ENCODE measurements at regions not wholly inside any gene's neighbourhood (a gene's known extent, or its start where the extent isn't known, plus 50 kb on each side); places are given as distances from the start of the nearest gene placed in this dataset.
"Not testable (repeated sequence)": the region's sequence is repeated elsewhere in the genome, so short reads cannot be mapped to it uniquely, and the experiment has no call there.

GRCh38 chr6:170080169-170080827 is 210.6 kb downstream of the DLL1 start:
- no peak for DNase-seq

- no peak for DNase-seq
These were observed 214.3 kb downstream of the DLL1 start for GRCh38 chr6:170076466-170077165.

DNA sequence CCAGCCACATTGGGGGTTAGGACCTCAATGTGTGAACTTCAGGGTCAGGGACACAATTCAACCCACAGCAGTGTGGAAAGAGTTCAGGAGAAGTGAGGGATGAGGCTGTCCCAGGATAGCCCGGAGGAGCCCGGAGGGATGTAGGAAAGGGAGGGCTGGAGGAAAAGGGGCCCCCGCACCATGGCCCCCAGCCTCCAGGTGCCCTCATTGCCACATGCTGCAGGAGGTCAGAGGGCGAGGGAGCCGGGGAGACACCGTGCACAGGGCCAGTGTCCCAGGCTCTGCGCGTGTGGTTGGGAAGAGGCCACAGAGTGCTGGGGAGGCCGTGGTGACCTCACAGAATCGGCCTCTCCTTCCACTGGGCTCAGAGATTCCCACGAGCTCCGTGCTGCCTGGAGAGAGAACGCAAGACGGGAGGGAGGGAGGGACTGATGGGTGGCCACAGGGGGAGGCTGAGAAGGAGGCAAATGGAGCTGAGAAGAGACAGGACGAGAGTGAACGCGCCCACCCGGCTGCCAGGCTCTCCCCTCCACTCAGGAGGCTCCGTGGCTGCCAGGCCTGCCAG is 215.1 kb downstream of the DLL1 start:
- no peak for DNase-seq

GRCh38 chr6:170074907-170075306 is 216.0 kb downstream of the DLL1 start:
- DNase-seq = no peak

DNA sequence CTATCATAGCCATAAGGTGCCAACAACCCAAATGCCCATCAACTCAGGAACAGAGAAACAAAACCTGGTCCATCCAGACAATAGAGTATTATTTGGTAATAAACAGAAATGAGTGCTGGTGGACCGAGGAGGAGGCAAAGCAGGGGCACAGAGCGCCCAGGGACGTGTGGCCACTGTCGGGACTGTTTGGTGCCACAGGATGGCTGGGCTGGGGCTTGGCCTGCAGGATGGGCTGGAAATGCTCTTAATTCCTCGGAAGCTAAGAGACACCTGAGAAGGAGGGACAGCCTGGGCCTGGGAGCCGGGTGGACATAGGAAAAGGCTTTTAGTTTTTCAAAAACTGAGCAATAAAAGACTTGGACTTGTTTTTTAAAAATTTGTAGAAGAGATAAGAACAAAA is 216.4 kb downstream of the DLL1 start:
- no peak for DNase-seq

DNA sequence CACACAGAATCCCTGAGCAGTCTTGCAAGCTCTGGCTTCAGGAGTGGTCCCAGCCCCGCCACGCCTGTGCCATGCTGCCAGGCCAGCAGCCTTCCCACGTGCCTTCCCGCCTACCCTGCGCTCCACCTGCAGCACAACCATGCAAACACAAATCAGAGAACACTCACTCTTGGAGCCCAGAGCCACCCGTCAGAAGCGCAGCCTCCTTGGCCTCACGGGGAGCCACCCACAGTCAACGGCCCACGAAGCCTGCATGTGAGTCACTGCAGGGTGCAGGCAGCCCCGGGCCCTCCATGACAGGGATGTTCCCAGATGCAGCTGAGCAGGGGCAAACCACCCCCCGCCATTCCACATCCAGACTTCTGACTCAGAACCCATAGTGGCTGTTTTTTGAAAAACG is 217.0 kb downstream of the DLL1 start:
- no peak for DNase-seq

DNA sequence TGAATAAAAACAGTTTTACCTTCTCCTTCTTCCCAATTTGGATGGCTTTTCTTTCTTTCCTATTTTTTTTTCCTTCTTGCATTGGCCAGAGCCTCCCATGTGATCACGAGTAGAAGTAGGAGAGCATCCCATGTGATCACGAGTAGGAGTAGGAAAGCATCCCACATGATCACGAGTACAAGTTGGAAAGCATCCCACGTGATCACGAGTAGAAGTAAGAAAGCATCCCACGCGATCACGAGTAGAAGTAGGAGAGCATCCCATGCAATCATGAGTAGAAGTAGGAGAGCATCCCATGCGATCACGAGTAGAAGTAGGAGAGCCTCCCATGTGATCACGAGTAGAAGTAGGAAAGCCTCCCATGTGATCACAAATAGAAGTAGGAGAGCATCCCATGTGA is 218.6 kb downstream of the DLL1 start:
- DNase-seq = no peak

DNA sequence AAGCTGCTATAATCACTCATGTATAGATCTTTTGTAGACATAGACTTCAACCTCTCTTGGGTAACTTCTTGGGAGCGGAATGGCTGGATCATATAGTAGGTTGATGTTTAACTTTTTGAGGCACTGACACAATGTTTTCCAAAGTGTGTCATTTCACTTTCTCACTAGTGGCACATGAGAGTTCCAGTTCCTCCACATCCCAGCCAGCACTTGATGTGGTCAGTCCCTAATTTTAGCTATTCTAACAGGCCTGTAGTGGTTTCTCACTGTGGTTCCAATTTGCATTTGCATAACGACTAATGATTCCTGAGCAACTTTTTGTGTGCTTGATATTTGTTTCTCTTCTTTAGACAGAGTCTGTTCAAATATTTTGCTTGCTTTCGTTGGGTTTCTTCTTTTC is 221.3 kb downstream of the DLL1 start:
- no peak for DNase-seq

GRCh38 chr6:170068496-170068895 is 222.4 kb downstream of the DLL1 start:
- no peak for DNase-seq

DNA sequence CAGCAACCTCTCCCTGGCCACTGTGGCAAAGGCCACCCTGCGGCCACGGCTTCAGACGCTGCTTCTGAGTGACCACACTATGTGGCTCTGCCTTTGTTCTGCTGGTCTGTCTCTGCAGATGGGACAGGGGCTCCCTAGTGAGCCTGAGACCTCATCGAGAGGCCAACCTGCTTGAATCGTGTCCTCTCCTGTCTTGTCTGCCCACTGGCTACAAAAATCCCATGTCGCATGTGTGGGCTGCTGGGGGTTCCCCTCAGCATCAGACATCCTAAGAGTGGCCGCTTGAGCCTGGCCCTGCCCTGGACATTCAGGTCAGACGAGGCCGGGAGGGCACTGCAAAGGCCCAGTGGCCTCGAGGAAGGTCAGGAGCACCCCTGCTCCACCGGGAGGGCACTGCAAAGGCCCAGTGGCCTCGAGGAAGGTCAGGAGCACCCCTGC is 222.9 kb downstream of the DLL1 start:
- DNase-seq = no peak

DNA sequence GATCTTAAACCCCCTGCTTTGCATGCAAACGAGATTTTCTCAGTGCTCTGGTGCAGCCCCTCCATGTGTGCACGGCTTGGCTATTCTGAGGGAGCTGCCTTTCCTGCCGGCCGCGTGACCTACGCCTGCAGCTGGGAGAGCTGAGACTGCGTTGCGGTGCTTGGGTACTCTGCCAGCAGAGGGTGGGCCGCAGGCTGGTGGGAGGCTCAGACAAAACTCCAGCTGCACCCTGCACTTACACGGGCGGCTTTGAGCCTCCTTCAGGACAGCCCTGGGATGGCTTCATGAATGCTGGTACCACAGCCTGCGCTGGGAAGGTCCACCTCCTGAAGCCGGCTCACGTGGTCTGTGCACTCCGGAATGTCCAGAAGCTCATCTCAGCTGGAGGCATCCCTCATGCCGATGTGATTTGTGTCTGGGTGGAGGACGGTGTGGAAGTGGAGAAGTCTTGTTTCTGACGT is 223.7 kb downstream of the DLL1 start:
- no peak for DNase-seq

DNA sequence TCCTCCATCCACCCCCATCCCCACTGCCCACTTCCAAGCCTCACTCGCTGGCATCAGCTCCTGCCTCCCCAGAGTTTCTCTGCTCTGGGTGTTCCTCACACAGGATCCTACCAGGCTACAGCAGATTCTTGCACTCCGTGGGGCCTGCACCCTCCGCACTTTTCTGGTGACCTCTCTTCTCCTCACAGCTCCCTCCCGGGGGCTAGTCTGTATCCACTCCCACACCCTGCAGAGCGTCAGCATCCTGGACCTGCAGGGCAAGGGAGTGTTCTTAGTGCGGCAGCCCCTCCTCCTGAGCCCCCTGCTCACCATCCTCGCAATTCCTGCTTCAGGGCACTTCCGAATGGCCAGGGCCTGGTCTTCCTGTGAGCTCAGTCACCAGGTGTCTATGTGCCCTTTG is 224.2 kb downstream of the DLL1 start:
- no peak for DNase-seq

- no peak for DNase-seq
These were observed 226.9 kb downstream of the DLL1 start for GRCh38 chr6:170063851-170064602.

GRCh38 chr6:170063431-170063830 is 227.4 kb downstream of the DLL1 start:
- no peak for DNase-seq

DNA sequence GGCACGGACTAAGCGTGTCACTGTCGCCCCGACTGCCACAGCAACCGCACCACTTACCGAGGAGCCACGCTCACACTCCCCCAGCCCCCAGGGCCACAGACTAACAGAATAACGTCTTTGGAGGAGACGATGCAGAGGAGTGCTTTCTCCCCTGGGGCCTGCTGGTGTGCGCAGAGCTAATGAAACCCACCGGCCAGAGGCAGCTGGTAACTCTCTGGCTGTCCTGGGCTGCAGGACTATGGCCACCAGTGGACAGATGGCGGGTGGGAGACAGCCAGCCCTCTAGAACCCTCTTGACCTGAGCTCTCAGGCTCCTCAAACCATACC is 228.0 kb downstream of the DLL1 start:
- DNase-seq = no peak

DNA sequence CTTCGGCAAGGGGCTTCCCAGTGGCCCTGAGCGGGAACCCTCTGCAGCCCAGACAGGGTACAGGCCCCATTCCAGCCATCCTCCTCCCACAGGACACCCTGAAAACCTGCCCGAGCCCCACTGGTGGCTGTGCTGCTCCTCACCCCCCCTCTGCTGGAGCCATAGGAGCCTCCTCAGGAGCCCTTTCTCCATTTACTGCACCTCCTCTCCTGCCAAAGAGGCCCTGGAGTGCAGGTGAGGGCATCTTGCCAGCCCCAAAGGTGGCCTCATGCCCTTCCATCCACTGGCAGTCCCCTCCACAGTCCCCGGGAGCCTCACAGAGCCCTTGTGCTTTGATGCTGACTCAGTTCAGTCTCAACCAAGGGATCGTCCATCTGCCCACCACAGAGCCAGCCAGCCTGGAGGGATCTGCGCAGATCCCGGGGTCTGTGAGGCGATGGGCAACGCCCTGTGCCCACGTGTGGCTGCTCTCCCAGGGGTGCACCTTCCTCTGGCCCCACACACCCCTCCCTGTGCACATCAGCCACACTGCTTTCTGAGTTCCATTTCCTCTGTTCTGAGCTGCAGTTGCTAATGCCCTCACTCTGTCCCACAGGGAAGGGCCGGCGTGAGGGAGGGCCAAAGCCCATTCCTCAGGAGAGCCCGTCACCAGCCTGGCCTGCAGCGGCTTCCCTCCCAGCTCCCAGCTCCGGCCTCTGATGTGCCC is 228.5 kb downstream of the DLL1 start:
- DNase-seq = no peak

GRCh38 chr6:170058878-170059485 is 231.9 kb downstream of the DLL1 start:
- no peak for DNase-seq

DNA sequence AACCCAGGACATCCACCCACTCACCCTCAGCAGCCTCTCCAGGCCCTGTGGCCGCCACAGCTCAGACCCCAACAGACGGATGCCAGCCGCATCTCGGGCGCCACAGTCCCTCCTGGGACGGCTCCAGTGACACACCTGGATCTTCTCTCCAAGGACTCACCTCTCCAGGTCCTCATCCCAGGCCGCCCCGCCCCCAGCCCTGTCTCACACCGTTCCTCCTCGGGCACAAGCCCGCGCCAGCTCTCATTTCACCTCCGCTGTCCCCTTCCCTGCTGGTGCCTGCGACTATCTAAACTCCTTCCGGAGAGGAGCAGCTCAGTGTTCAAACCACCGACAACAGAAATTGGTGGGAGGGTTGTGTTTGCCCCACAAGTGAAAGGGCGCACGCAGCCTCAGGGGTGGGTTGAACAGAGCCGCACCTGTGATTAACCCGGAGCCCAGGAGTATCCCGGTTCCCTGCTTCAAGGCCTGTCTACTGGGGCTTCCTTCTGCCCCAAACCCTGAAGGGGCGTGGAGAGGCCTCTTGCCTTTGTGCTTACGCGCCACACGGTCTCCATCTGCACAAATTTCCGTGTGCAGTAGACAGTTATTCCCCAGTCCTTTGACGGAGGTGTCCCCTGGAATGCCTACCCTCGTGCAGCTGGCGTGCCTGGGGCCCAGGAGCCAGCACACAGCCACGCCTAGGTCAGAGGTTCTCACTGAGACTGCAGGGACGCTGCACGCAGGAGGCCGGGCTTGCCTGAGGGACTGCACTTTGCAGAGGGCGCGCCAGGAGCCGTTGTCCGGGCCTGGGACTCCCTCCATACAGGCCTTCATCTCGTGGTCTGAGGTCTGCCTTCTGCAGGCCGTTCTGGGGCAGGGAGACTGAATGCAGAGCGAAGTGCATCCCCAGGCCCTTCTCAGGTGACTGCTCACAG is 232.7 kb downstream of the DLL1 start:
- no peak for DNase-seq

DNA sequence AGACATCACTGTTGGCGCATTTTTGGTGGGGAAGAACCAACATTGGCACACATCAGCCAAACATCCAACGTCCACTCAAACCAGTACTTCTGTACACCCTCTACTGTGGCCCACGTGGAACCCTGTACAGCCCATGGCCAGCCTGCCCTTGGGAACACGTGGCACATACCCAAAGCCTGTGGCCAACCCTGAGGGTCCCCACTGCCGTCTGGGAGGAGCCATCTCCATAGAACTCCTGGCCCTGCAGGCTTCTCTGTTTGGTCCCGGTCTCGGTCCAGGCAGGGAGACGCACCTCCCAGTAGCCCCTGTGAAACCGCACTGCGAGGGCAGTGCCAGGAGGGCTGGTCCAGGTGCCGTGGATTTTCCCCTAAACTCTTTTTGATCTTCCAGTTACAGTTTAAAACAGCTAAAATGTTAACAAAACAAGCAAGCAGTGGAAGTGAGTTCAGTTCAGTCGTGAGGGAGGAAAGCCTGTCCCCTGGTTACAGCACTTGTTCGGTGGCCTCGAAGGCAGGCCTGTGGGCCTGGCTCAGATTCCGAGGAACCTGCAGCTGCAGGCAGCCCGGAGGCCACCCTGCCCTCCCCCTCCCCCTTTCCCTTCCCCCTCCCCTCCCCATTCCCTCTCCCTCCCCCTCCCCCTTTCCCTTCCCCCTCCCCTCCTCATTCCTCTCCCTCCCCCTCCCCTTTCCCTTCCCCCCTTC is 233.7 kb downstream of the DLL1 start:
- no peak for DNase-seq

- no peak for DNase-seq
These were observed 234.6 kb downstream of the DLL1 start for GRCh38 chr6:170056278-170056711.

- not testable (repeated sequence) for DNase-seq
These were observed 235.1 kb downstream of the DLL1 start for GRCh38 chr6:170055797-170056196.

Data from AML-193 (cell line).